ENCODE measurements at regions not wholly inside any gene's neighbourhood (a gene's known extent, or its start where the extent isn't known, plus 50 kb on each side); places are given as distances from the start of the nearest gene placed in this dataset.

GRCh38 chr11:104602643-104603042 lies 295.6 kb downstream of the CASP12 start:
- TF ChIP-seq SUZ12 (IDR thresholded peaks at IDR 0.05; ENCODE audit: extremely low read depth, insufficient read depth, insufficient read length) = no peak
- no peak for TF ChIP-seq ZNF274 (IDR thresholded peaks at IDR 0.05; ENCODE audit: low read depth, low read length)
